GM21717 (cell line): ENCODE measurements at regions not wholly inside any gene's neighbourhood (a gene's known extent, or its start where the extent isn't known, plus 50 kb on each side); places are given as distances from the start of the nearest gene placed in this dataset.
"Not testable (repeated sequence)": the region's sequence is repeated elsewhere in the genome, so short reads cannot be mapped to it uniquely, and the experiment has no call there.

Experiments
- ATAC-seq: cut with Tn5 transposase; IDR thresholded peaks from one replicate; pipeline ENCODE4 v1.9.1; 2021; ENCODE audit warnings: mild to moderate bottlenecking, moderate library complexity; ENCODE audit not compliant: unreplicated experiment

- ATAC-seq: no peak
These were observed 87.5 kb upstream of the RANBP3L start for GRCh38 chr5:36389245-36389644.

- no peak for ATAC-seq
These were observed 88.9 kb upstream of the RANBP3L start for GRCh38 chr5:36390640-36391039.

GRCh38 chr5:36392186-36392585 is 90.5 kb upstream of the RANBP3L start:
- ATAC-seq: no peak

GRCh38 chr5:36392818-36393217 is 91.1 kb upstream of the RANBP3L start:
- no peak for ATAC-seq

GRCh38 chr5:36393656-36394428 is 92.1 kb upstream of the RANBP3L start:
- ATAC-seq: no peak

GRCh38 chr5:36395260-36395659 is 93.6 kb upstream of the RANBP3L start:
- no peak for ATAC-seq

GRCh38 chr5:36395947-36396346 is 94.2 kb upstream of the RANBP3L start:
- ATAC-seq: not testable (repeated sequence)

- no peak for ATAC-seq
These were observed 94.9 kb upstream of the RANBP3L start for GRCh38 chr5:36396640-36397039.

- no peak for ATAC-seq
These were observed 96.3 kb upstream of the RANBP3L start for GRCh38 chr5:36397901-36398536.

- ATAC-seq: no peak
These were observed 100.8 kb upstream of the RANBP3L start for GRCh38 chr5:36402512-36402906.

- no peak for ATAC-seq
These were observed 102.1 kb upstream of the RANBP3L start for GRCh38 chr5:36403632-36404311.

- ATAC-seq: no peak
These were observed 104.3 kb upstream of the RANBP3L start for GRCh38 chr5:36406023-36406422.

- no peak for ATAC-seq
These were observed 105.7 kb upstream of the RANBP3L start for GRCh38 chr5:36407396-36407795.

- ATAC-seq: not testable (repeated sequence)
These were observed 108.0 kb upstream of the RANBP3L start for GRCh38 chr5:36409711-36410110.

GRCh38 chr5:36410672-36411071 is 109.0 kb upstream of the RANBP3L start:
- not testable (repeated sequence) for ATAC-seq

GRCh38 chr5:36414869-36415282 is 113.2 kb upstream of the RANBP3L start:
- ATAC-seq: no peak

- ATAC-seq: no peak
These were observed 114.9 kb upstream of the RANBP3L start for GRCh38 chr5:36416605-36417004.

GRCh38 chr5:36417221-36417620 is 115.5 kb upstream of the RANBP3L start:
- ATAC-seq: no peak

- no peak for ATAC-seq
These were observed 116.0 kb upstream of the RANBP3L start for GRCh38 chr5:36417668-36418067.

GRCh38 chr5:36418152-36418979 is 116.7 kb upstream of the RANBP3L start:
- no peak for ATAC-seq

GRCh38 chr5:36421256-36421655 is 119.6 kb upstream of the RANBP3L start:
- no peak for ATAC-seq
